SHP77 treated with DMSO at 0.1 percent for 48 hours (cell line): ENCODE measurements at regions not wholly inside any gene's neighbourhood (a gene's known extent, or its start where the extent isn't known, plus 50 kb on each side); places are given as distances from the start of the nearest gene placed in this dataset.

ENCODE experiments used
- DNase-seq: peaks from one replicate; lab custom pipeline; 2025; lab: John Stamatoyannopoulos, UW

DNA sequence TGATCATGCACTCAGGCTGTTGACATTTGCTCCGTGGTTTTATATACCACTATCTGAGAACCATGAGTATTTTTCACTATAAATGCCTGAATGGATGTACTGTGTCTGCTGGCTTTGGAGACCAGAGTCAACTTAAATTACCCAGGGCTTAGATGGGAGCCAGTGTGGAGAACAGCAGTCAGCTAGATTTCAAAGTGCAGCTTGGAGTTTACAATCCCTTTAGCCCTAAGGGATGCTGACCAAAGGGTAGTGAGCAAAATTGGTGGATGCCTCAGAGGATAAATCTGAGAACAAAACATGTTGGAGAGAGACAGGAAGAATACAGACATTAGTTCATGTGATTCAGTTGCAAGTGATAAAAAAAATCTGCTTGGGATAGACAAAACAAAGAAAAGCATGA, 327.5 kb downstream of the C11orf87 start:
- no peak for DNase-seq

DNA sequence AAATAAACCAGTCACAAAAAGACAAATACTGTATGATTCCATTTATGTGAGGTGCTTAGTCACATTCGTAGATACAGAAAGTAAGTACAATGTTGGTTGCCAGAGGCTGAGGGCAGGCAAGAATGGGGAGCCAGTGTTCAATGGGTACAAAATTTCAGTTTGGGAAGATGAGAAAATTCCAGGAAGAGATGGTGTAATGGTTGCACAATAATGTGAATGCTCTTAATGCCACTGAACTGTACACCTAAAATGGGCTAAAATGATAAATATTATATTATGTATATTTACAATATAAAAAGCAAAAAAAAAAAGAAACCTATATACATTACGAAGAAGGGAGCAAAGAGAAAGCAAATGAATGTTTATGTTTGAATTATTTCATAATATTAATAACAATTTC, 329.0 kb downstream of the C11orf87 start:
- DNase-seq: no peak

DNA sequence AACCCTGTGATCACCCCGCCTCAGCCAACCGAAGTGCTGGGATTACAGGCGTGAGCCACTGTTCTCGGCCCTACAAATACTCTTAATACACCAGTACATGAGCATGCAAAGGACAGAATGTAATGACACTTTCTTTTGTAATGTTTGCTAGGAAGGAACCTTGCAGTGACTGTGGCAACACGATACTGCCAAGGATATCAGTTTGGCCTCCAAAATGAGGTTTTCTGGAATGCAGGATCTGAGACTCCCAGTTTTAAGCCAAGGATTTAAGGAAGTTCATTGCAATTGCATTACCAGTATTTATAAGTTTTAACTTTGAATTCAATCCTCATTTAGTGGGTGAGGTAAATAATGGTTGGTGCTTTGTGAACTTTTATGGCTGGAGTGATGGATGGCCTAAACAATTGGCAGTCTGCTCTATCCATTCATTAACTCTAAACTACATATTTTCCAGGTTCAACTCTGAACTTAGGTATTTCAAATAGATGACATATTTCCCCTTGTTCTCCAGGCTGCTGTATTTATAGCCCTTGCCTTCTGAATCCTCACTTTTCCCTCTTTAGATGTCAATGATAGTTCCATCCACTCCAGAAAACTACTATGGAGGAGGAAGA, 330.3 kb downstream of the C11orf87 start:
- no peak for DNase-seq

DNA sequence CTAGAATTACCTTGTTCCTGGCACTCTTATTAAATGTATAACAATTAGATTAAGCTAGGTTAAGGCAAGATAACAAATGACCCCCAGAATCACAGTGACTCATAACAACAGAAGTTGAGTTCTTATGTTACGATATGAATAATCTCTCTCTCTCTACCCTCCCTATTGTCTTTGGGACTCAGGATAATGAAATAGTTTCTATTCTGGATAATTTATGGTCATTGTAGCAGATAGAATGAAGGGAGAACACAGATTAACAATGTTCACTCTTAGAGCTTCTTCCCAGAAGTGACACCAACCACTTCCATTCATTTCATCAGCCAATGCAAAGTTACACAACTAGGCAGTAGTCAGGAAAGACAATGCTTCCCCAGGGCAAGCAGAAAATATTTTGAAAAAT, 334.5 kb downstream of the C11orf87 start:
- no peak for DNase-seq

DNA sequence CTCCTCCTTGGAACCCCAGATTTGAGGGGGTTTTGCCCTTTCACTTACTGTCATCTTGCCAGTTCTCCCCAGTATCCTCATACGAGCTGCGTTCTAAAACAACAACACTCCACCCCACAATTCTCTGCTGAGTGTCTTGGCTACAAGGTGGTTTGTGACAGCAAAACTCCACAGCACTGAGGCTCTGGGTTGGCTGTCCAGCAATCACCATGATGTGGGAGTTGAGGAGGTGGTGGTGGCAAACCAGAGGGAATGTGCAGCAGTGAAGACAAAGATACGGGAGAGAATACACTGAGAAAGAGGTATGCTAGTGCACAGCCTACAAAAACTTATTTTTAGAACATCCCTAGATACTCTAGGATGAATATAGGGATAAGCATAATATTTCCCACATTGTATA, 335.0 kb downstream of the C11orf87 start:
- DNase-seq: no peak

DNA sequence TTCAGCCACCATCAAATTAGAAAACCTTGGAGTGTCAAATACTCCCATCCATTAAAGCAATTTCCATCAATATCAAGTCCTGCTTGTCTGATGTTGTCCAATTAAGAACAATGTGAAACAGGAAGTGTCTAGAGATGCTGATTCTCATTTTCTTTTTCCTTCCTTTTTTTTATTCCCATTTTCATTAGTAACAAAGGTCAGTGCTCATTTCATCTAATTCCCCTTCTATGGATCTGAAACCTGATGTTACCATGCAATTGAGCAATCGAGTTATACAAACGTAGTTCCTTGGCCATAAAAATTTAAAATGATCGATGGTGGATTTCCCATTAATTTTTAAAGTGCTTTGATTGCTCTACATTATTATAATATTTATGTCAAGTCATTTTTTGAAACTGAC, 330.6 kb upstream of the ZC3H12C start:
- DNase-seq: no peak

DNA sequence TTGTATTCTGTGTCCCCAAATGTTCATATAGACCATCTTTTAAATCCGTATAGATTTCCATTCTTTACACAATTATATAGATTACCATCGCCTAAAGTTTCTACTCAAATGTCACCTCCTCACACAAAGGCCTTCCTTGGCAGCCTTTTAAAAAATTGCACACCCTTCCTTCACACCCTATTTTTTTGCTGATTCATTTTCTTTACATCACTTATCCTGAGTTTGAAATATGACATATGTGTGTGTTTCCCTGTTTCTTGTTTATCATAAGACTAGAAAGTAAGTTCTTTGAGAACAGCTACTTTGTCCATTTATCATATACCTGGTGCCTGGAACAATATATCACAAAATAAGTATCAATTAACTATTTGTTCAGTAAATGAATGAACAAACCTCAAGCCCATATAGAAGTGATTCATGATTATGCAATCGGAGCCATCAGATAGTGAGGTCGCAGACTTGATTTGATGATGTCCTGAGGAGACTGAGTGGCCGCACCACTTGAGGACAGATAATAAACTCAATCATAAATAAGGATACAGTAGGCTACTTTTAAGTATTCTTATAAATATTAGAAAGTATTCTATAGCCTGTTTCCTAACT, 327.4 kb upstream of the ZC3H12C start:
- DNase-seq: no peak

DNA sequence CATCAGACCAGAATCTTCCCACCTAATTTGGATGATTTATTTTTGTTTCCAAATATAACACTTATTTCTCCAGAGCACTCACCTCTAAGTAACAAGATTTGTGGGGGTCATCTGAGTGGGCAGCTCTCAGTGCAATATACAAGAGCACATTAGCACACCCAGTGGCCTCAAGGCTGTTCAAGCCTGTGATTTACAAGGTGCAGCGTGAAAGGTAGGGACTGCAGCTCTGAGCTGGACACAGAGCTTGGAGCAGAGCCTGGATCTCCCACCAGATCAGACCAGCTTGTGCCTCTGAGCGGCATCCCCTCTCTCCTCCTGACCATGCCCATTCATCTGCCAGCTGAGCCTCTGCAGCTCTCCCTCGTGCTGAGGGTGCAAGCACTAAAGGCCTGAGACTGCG, 323.3 kb upstream of the ZC3H12C start:
- DNase-seq: no peak

DNA sequence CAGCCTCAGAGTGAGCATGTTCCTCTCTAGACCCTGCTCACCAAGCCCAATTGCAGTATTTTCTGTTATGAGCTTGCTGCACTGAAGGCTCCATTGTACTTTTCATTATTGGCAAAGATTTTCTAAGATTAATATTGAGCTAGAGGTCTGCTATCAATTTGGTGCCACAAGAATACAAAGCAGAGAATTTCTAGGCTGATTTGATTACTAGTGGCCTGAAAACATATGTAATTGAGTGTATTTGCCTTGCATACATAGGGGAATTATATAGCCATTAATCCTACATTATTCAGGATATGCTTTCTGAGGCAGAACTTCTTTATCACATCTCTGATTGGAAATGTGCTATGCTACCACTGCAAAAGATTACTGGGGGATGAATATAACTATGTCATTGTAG, 322.9 kb upstream of the ZC3H12C start:
- no peak for DNase-seq

DNA sequence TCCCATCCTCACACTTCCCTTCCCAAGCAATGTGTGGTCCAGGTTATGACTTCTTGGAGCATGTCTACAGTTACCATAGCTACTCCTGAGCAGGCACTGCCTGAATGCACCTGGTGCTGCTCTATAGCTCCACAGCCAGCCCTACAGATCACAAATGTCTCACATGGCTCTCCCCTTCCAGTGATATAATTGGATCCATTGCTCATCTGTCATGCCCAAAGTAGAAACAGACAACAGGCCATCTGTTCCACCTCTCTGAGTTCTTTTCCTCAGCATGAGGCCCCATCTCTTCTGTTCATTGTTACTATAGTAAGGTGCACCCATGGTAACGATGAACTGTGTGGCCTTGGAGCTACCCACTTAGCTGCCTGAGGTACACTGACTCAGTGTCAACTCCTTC, 320.3 kb upstream of the ZC3H12C start:
- no peak for DNase-seq

DNA sequence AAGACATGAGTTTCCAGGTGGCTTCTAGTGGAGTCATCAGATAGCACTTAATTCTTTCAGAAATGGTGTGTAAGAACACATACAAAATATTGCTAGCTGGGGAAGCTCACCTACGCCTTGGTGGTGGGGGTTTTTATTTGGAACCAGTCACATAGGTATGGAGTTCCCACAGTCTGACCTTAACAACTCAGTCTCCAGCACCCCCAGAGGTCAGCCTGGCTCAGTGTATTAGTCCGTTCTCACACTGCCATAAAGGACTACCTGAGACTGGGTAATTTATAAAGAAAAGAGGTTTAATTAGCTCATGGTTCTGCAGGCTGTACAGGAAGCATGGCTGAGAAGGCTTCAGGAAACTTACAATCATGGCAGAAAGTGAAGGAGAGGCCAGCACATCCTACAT, 317.5 kb upstream of the ZC3H12C start:
- DNase-seq: no peak

DNA sequence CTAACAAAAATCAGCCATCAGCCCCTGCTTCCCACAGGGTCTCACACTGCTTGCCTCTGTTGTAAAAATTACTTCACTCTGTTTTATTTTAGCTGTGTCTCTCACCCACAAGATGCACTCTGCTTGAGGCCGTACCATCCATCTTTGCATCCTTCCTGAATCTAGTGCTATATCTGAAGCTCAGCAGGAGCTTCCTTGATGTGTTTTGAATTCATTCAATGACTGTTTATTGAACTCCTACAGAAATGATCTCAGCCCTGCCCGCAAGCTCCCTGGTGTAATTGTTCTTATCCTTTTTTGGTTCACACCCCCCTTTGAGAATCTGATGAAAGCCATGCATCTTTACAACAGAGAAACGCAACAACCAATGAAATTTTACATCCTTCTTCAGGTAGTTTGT, 310.2 kb upstream of the ZC3H12C start:
- no peak for DNase-seq

DNA sequence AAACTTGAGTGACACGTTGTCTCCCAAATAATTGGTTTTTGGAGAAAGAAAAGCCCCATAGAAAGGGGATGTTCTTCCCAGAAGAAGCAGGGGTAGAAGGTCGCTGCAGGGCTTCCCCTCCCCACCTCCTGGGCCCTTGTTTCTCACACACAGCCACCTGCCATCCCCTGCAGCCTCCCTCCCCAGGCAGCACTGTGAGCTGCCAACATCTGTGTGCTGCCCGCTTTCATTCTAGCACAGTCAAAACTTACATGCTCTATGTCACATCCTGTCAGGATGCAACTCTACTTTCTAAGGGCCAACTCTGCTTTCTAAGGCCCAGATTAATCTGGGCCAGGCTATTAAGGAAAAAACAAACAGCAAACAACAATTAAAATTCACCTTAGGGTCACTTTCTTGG, 309.4 kb upstream of the ZC3H12C start:
- no peak for DNase-seq

DNA sequence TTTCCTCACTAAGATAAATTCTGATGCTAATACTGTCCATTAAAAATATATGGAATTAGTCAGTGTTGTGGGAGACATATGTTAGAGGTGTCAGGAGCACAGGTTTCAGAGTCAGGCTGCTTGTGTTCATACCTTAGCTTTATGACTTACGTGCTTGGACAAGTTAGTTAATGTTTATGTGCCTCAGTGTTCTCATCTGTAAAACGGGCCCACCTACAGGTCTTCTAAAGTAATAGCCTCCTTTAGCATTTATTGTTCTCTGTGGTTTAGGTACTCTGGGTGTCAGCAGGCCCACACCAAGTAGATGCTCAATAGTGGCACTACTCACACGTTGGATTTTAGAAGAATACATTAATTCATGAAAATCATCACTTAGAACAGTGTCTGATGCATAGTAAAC, 308.7 kb upstream of the ZC3H12C start:
- no peak for DNase-seq

DNA sequence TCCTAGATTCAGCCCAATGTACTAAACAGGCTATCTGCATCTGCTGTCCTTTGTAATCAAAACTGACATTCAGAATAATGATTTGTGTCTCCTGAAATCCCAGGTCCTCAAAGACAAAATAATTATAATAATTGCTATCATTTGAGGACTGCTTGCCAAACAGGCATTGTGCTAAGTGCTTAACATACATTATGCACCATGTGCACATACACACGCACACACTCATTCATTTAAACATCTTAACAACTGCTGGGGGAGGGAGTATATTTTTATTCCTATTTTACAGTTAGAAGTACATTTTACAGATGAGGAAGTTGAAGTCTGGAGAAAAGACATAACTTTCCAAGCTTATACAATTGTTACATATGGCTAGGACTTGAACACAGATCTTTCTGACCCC, 308.0 kb upstream of the ZC3H12C start:
- DNase-seq: no peak

DNA sequence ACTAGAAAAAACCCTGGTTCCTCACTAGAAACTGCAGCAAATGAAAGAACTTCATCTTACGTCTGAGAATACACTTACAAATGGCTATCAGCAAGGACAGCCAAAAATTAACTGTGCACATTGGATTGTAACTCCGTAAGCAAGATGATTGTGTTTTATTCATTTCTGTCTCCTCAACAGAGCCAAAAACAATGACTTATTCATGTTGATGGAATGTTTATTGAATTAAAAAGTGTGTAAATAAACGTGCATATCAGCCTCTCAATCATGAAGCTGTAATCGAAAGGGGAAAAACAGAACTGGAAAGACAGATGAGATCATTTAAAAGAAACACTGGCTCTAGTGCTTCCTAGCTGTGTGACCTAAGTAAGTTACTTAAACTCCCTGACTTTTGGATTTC, 307.5 kb upstream of the ZC3H12C start:
- DNase-seq: no peak

DNA sequence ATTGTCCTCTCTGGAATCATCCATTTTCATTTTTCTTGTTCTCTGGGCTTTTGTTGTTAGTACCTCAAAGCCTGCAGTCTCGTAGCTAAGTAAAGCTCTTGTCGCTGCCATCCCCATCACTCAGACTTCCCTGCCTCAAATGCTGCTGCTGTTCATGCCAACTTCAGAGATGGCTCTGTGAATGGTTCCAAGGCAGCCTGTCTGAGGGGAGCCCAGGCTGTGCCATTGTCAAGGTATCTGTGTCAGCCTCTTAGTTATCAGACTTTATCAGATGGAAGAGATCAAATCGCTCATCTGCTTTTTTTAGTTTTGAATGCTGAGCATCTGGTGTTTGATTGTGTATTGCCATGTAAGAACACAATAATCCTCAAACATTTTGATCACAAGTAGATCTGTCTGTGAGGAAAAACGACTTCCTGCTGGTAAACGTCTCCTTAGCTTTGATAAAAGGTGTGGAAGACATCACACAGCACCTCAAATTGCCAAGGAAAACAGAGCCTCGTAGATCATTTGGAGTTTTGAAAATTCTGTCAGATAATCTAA, 304.2 kb upstream of the ZC3H12C start:
- DNase-seq: no peak

DNA sequence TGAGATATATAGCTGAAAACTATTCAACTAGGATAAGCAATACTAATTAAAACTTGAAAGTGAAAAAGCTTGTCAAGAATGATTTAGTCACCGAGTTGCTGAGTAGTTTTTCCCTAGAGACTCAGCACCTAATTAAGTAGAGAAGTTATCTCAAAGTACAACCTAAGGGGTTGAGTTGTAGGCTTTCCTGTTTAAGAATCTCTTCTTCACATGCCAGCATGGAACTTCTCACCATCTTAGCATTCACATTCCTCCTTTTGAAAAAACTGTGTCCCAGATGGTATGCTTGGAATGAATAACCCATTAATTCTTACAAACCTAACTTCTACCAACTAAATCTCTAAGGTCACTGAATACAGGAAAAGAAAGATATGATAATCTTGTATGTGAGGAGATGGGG, 303.3 kb upstream of the ZC3H12C start:
- no peak for DNase-seq

DNA sequence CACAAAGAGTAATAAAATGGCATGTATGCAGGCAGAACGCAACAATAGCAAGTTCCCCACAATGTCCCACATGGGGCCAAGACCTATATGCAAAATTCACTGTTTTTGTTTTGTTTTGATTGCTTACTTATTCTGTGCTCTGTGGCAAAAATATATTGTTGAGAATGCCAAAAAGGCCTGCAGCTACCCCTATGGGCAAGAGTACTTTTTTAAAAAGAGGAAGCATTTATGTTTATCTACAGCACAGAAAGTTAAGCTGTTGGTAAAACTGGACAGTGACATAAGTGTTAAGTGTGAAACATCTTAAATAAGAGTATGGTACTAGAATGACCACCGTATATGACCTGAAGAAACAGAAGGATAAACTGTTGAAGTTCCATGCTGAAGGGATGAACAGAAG, 301.9 kb upstream of the ZC3H12C start:
- DNase-seq: no peak

DNA sequence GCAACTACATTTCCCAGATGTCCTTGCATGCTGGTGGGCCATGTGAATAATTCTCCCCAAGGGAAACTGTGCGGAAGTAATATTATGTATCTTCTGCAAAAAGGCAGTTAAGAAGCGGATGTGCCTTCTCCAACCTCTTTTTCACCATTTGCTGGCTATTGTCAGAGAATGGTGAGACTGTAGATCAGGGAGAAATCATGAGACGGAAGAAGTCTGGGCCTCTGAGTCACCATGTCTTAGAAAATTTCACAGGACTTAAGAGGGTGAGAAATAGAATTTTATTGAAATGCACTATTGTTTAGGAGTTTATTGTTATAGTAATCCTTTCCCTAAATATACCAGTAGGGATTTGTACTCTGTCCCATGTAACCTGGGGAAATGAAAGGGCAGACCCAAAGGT, 298.7 kb upstream of the ZC3H12C start:
- DNase-seq: no peak

DNA sequence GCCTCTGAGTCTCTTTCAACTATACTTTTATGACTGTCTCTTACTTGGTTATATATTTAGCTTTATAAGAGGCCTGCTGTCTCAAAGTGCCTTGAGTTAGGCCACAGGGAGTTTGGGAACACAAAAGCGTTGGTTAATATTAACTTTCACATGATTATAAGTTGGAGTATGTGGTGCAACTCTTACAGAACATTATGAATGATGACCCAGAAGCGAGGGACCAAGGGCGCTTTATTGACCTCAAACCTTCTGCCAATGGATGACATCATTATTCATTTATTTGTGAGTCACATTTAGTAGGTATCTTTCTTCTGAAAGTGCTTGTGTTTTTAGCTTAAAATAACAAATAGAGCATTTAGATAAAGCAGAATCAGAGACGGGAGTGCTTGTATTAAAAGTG, 298.0 kb upstream of the ZC3H12C start:
- no peak for DNase-seq

DNA sequence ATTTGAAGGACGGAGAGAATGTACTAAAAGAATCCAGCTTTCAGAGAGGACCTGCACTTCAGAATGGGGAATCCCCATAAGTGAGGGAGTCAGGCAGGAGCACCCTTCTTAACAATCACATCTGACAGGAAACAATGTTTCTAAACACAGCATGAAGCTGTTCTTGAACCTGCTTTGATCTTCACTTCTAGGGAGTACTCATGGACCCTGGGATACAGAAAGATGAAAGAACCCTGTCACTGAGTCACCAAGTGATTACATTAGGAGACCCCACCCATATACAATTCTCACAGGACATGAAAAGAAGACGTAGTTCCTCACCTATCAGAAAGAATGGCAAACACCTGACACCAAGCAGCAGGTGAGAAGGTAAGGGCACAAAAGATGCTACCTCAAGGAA, 296.9 kb upstream of the ZC3H12C start:
- no peak for DNase-seq

DNA sequence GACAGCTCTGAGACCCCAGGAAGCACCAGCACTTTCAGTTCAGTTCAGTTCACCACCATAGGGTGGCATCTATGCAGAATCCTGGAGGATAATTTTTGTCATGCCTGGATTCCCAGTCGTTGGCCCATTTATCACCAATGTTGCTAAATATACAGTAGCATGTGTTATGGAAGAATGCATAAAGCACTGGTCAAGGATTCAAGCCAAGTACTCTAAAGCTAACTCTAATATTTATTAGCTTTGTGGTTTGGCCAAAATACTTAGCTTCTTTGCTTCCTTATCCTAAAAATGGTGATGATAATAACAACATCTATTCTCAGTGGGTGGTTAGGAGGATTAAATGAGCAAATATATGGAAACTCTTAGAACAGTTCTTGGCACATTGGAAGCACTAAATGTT, 294.7 kb upstream of the ZC3H12C start:
- no peak for DNase-seq

DNA sequence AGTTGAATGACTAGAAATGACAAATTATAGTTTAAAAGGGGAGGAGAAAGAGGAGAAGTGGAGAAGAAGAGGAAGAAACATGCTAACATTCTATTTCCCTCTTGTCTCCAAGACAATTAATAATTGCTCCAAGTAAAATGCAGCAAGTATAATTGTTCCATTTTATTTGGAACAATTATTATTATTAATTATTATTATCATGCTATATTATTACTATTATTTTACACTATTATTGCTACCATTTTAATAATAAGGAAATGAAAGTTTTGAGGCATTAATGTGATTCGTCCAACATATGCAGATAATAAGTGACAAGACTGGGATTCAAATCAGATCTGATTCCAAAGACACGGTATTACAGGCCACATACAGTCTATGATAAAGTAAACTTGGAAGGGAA, 293.6 kb upstream of the ZC3H12C start:
- DNase-seq: no peak
